ENCODE measurements at regions not wholly inside any gene's neighbourhood (a gene's known extent, or its start where the extent isn't known, plus 50 kb on each side); places are given as distances from the start of the nearest gene placed in this dataset.
A peak's percentile ranks its signal among the peaks of the same experiment; 100 is the strongest.

DNA sequence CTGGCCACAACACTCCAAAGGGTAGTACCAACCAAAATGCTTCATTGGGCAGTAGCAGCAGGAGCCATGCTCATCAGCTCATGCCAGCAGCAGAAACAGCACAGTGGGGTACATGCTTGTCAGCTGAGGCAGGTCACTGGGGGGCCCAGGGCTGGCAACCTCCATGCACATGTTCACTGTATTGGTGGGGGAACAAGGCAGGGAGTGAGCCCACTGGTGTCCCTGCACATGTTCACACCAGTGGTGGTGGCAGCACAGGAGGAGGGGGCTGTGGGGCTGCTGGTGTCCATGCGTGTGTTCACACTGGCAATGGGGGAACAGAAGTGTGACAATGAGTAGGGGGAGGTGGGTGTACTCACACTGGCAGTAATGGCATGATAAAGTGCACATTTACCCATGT is 254.3 kb upstream of the KIF2A start:
- no peak overlapping the region for H3K14ac ChIP-seq (ENCODE audit: insufficient read length)
- no peaks in the 10 kb centered on the region for H3K36me3 ChIP-seq (ENCODE audit: control insufficient read depth in 2 of 4, insufficient read depth in 4 of 4, low read length in 3 of 4)
- FAIRE-seq (no peak), DNase-seq (ENCODE audit: low read depth in 1 of 2, low spot score in 2 of 2) (no peak)
- ChIA-PET CTCF (ENCODE audit: partially characterized antibody) (no interaction called here), POLR2A (ENCODE audit: partially characterized antibody) (no interaction called here)
- 0 out of 2 replicates have a peak overlapping the region, but pooled peaks have one; percentile 9 for H2BK15ac ChIP-seq (ENCODE audit: low read length)
- no peak overlapping the region for H3K56ac ChIP-seq (replicated peaks; ENCODE audit: insufficient read length, low read depth, low read length)
- no peak overlapping the region for H2BK20ac ChIP-seq (ENCODE audit: low read length)
- no peak overlapping the region for H3K4me2 ChIP-seq (ENCODE audit: insufficient read depth in 1 of 2, low read depth in 2 of 2, low read length in 2 of 2)
- no peak overlapping the region for H4K5ac ChIP-seq (ENCODE audit: insufficient read length, low read depth, low read length)
- peak overlapping the region; percentile 69 for H3K4ac ChIP-seq (replicated peaks; ENCODE audit: insufficient read length, low read depth, low read length)
- TF ChIP-seq CBX5 (IDR thresholded peaks at IDR 0.05; ENCODE audit: low read depth, low read length) (no peak), FOSL1 (IDR thresholded peaks at IDR 0.05; ENCODE audit: insufficient read depth, low read depth, low read length) (no peak), KDM1A (IDR thresholded peaks at IDR 0.05; ENCODE audit: borderline replicate concordance, low read length) (no peak), CHD2 (IDR thresholded peaks at IDR 0.05; ENCODE audit: low read length) (no peak), RFX5 (IDR thresholded peaks at IDR 0.05; ENCODE audit: borderline replicate concordance, low read depth, low read length) (no peak), SP4 (IDR thresholded peaks at IDR 0.05; ENCODE audit: low read length) (no peak), MAFK (IDR thresholded peaks at IDR 0.05; ENCODE audit: low read depth, low read length) (no peak), SIX5 (IDR thresholded peaks at IDR 0.05; ENCODE audit: low read depth, low read length) (no peak), RNF2 (IDR thresholded peaks at IDR 0.05; ENCODE audit: borderline replicate concordance, low read depth, low read length, missing control alignments, poor library complexity, severe bottlenecking) (no peak), TBP (IDR thresholded peaks at IDR 0.05; ENCODE audit: low read depth, low read length) (no peak), HDAC2 (IDR thresholded peaks at IDR 0.05; ENCODE audit: borderline replicate concordance in 1 of 2, low read depth in 2 of 2, low read length in 2 of 2) (no peak), JUN (IDR thresholded peaks at IDR 0.05; ENCODE audit: low read depth, low read length) (no peak), JUND (IDR thresholded peaks at IDR 0.05; ENCODE audit: low read length) (no peak)
- TF ChIP-seq, protein P1, sequence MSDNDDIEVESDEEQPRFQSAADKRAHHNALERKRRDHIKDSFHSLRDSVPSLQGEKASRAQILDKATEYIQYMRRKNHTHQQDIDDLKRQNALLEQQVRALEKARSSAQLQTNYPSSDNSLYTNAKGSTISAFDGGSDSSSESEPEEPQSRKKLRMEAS (IDR thresholded peaks at IDR 0.05) = no peak
- 0 out of 2 replicates have a peak overlapping the region, but pooled peaks have one; percentile 25 for H4K8ac ChIP-seq (ENCODE audit: extremely low read depth, insufficient read depth, low read length)
- no peak overlapping the region for H3K27ac ChIP-seq (ENCODE audit: low read depth, low read length)
- H3K18ac ChIP-seq (ENCODE audit: extremely low read depth, low read length) = 0 out of 2 replicates have a peak overlapping the region, but pooled peaks have one; percentile 13
- H3K23me2 ChIP-seq (ENCODE audit: low read depth, low read length) = no peaks in the 10 kb centered on the region
- H2BK120ac ChIP-seq (replicated peaks; ENCODE audit: low read depth, low read length) = peak overlapping the region; percentile 72
- no peak overlapping the region for H3K23ac ChIP-seq (ENCODE audit: insufficient read length)
- no peaks in the 10 kb centered on the region for H3K27me3 ChIP-seq (replicated peaks in 1 of 4; ENCODE audit: control insufficient read depth in 3 of 4, extremely low read depth in 1 of 4, insufficient read depth in 3 of 4, low read length in 3 of 4)
- H4K20me1 ChIP-seq (replicated peaks in 1 of 2; ENCODE audit: control insufficient read depth in 1 of 2, insufficient read depth in 2 of 2, low read length in 2 of 2) = no peaks in the 10 kb centered on the region
- 96% methylated on average over 1 of the region's 1 CpG; no CpG with 5 or more reads in 1 of the 2 experiments for WGBS, 2 experiments (ENCODE audit: extremely low coverage in 1 of 2, insufficient coverage in 1 of 2, insufficient read length in 1 of 2, insufficient replicate concordance in 2 of 2, low coverage in 1 of 2, low lambda C conversion rate in 2 of 2, missing lambda C conversion rate in 1 of 2)
- peaks cover 0 to 10% (median 1%) of the 10 kb centered on the region in 4 experiments; a peak in 2 of 7 replicates for H3K4me1 ChIP-seq (replicated peaks in 1 of 4; ENCODE audit: control insufficient read depth in 3 of 4, insufficient read depth in 4 of 4, low read length in 3 of 4)
- H3K9ac ChIP-seq (replicated peaks in 1 of 4; ENCODE audit: extremely low read depth in 1 of 4, low read depth in 3 of 4, low read length in 3 of 4) = no peak overlapping the region
- no peak overlapping the region for H2AFZ ChIP-seq (ENCODE audit: low read length)
- no peak overlapping the region for H2BK5ac ChIP-seq (ENCODE audit: low read depth, low read length)
- H4K91ac ChIP-seq (replicated peaks; ENCODE audit: insufficient read length, low read length) = peak overlapping the region; percentile 97
- H3K79me1 ChIP-seq (ENCODE audit: low read depth, low read length) = no peaks in the 10 kb centered on the region
- H3K9me3 ChIP-seq (ENCODE audit: insufficient read depth in 2 of 2, low read depth in 1 of 2, low read length in 1 of 2) = no peaks in the 10 kb centered on the region
- no peak overlapping the region for H3K4me3 ChIP-seq (ENCODE audit: extremely low read depth in 1 of 4, insufficient read depth in 2 of 4, low read depth in 3 of 4, low read length in 4 of 4)
- H2BK12ac ChIP-seq (ENCODE audit: low read depth, low read length) = no peak overlapping the region
- no peak overlapping the region for H2AK5ac ChIP-seq (ENCODE audit: low read depth, low read length)
- no peaks in the 10 kb centered on the region for H3K79me2 ChIP-seq (ENCODE audit: control insufficient read depth in 1 of 2, insufficient read depth in 2 of 2, low read length in 2 of 2)
